Uterus (tissue), 2 donors: ENCODE measurements at regions not wholly inside any gene's neighbourhood (a gene's known extent, or its start where the extent isn't known, plus 50 kb on each side); places are given as distances from the start of the nearest gene placed in this dataset.

ENCODE experiments used
- CTCF ChIP-seq, 4 experiments: fragments of 200-600 bp in 2 of 4; fragments of 450-650 bp in 2 of 4; sonication (generic) in 2 of 4; IDR thresholded peaks; one replicate each; pipeline ENCODE4 v1.5.1; 2016 to 2019; ENCODE audit warnings: antibody characterized with exemption in 4 of 4, mild to moderate bottlenecking in 2 of 4, moderate library complexity in 1 of 4
- POLR2A ChIP-seq, 2 donors: fragments of 450-650 bp; IDR thresholded peaks; one replicate each; pipeline ENCODE4 v1.6.1; 2016; ENCODE audit warnings: antibody characterized with exemption in 2 of 2, mild to moderate bottlenecking in 1 of 2, moderate library complexity in 1 of 2

- TF ChIP-seq CTCF (IDR thresholded peaks at IDR 0.05) (no peak), POLR2A (IDR thresholded peaks at IDR 0.05) (no peak)
Measured at GRCh38 chr2:116724550-116724949, 1089.9 kb upstream of the DDX18 start.
